HepG2 (cell line): ENCODE measurements at regions not wholly inside any gene's neighbourhood (a gene's known extent, or its start where the extent isn't known, plus 50 kb on each side); places are given as distances from the start of the nearest gene placed in this dataset.
"Not testable (repeated sequence)": the region's sequence is repeated elsewhere in the genome, so short reads cannot be mapped to it uniquely, and the experiment has no call there.

Source experiments
- ATAC-seq: fragments of 200-7000 bp; cut with Tn5 transposase; 3 replicates; pipeline ENCODE4 v1.9.1; 2020; ENCODE audit warnings: mild to moderate bottlenecking, moderate library complexity
- BruUV-seq: library from RNA; stranded (reverse); fragments of 400-500 nt; replicated peaks from 2 replicates; lab custom pipeline; 2021; lab: Mats Ljungman, UMichigan
- CTCF ChIA-PET: fragments of 300-600 bp; formaldehyde crosslinking; extraction: SDS; loops from one replicate; lab custom pipeline; 2021; ENCODE audit warnings: low total read pairs, inconsistent platforms, low intra/inter-chr PET ratio; lab: Yijun Ruan, JAX
- POLR2A ChIA-PET: fragments of 350-600 bp; sonication (Branson Sonifier 250); formaldehyde crosslinking; loops from one replicate; lab custom pipeline; 2020; ENCODE audit warnings: antibody characterized with exemption, inconsistent platforms; lab: Yijun Ruan, JAX
- DNase-seq: peaks from one replicate; pipeline ENCODE4 v3.0.0-alpha.2; 2015; ENCODE audit warnings: low spot score
- FAIRE-seq: peaks from 3 replicates; lab custom pipeline; 2011; peaks lifted over from hg19 to GRCh38; lab: Jason Lieb, UNC
- H2AFZ ChIP-seq: one replicate; pipeline ENCODE4 v1.6.1; 2011; ENCODE audit warnings: low read length, inconsistent platforms
- H3K27ac ChIP-seq: fragments of 300-600 bp; 3 replicates; pipeline ENCODE4 v1.8.0; 2011; ENCODE audit warnings: mixed run types, mild to moderate bottlenecking, mixed read lengths, low read length, inconsistent platforms; ENCODE audit not compliant: insufficient read depth; ENCODE audit errors: extremely low read length
- H3K27me3 ChIP-seq, 2 experiments: fragments of 200-600 bp in 1 of 2; 2 replicates in 1 of 2; 3 replicates in 1 of 2; pipeline versions ENCODE4 v1.6.0 to v1.8.0; 2011; ENCODE audit warnings: low read length in 2 of 2, mild to moderate bottlenecking in 2 of 2, moderate library complexity in 2 of 2, inconsistent platforms in 1 of 2; ENCODE audit not compliant: insufficient read depth in 2 of 2, control insufficient read depth in 1 of 2
- H3K36me3 ChIP-seq, 2 experiments: fragments of 200-600 bp in 1 of 2; replicated peaks in 1 of 2; 2 replicates in 1 of 2; 3 replicates in 1 of 2; pipeline versions ENCODE4 v1.5.1 to v1.8.0; 2011; ENCODE audit warnings: low read length in 2 of 2, inconsistent platforms in 1 of 2; ENCODE audit not compliant: insufficient read depth in 2 of 2, control insufficient read depth in 1 of 2
- H3K4me1 ChIP-seq: 2 replicates; pipeline ENCODE4 v1.5.1; 2012; ENCODE audit warnings: low read length, inconsistent platforms; ENCODE audit not compliant: insufficient read depth
- H3K4me2 ChIP-seq: 2 replicates; pipeline ENCODE4 v1.6.0; 2011; ENCODE audit warnings: low read depth, low read length, inconsistent platforms
- H3K4me3 ChIP-seq, 3 experiments: fragments of 200-600 bp in 1 of 3; sonication (generic), shearing (Covaris generic) in 1 of 3; replicated peaks in 1 of 3; 2 replicates each; pipeline ENCODE4 v1.5.1; 2011 to 2016; ENCODE audit warnings: low read length in 3 of 3, inconsistent platforms in 2 of 3, low read depth in 2 of 3, mild to moderate bottlenecking in 2 of 3, control low read depth in 1 of 3, mixed read lengths in 1 of 3; ENCODE audit not compliant: insufficient read depth in 1 of 3
- H3K79me2 ChIP-seq: one replicate; pipeline ENCODE4 v1.6.1; 2011; ENCODE audit warnings: low read length, inconsistent platforms; ENCODE audit not compliant: insufficient read depth
- H3K9ac ChIP-seq: 2 replicates; pipeline ENCODE4 v1.6.0; 2011; ENCODE audit warnings: mild to moderate bottlenecking, low read depth, low read length, inconsistent platforms; ENCODE audit not compliant: insufficient read depth
- H3K9me3 ChIP-seq: 2 replicates; pipeline ENCODE4 v1.5.1; 2012; ENCODE audit warnings: mild to moderate bottlenecking, low read length
- H4K20me1 ChIP-seq: 2 replicates; pipeline ENCODE4 v1.6.0; 2011; ENCODE audit warnings: inconsistent platforms, mild to moderate bottlenecking, low read length, moderate library complexity; ENCODE audit not compliant: insufficient read depth
- WGBS: methylation state at CpG from one replicate; pipeline ENCODE4 v1.1.6; 2017; ENCODE audit warnings: low lambda C conversion rate; 5-methylcytosine and 5-hydroxymethylcytosine counted together
- in situ Hi-C: cut with HindIII; loops from 2 replicates; pipeline ENCODE4 v1.10.0; 2017; ENCODE audit warnings: low pct_unique_long_range_greater_than_20kb; ENCODE audit not compliant: extremely low pct_ligation_motif_present
- intact Hi-C: fragments of 100-400 bp; cut with micrococcal nuclease; formaldehyde crosslinking; loops from one replicate; pipeline ENCODE4 v1.10.0; 2022; ENCODE audit not compliant: unreplicated experiment
- small RNA-seq, 3 experiments: library from RNA; depleted of rRNA; stranded (forward); fragments of <200 nt; gene quantifications; one replicate each; pipeline ENCODE3, GENCODE V24; 2012; ENCODE audit warnings: low read depth in 2 of 3, low replicate concordance in 1 of 3; ENCODE audit not compliant: insufficient read length in 3 of 3, insufficient read depth in 2 of 3

DNA sequence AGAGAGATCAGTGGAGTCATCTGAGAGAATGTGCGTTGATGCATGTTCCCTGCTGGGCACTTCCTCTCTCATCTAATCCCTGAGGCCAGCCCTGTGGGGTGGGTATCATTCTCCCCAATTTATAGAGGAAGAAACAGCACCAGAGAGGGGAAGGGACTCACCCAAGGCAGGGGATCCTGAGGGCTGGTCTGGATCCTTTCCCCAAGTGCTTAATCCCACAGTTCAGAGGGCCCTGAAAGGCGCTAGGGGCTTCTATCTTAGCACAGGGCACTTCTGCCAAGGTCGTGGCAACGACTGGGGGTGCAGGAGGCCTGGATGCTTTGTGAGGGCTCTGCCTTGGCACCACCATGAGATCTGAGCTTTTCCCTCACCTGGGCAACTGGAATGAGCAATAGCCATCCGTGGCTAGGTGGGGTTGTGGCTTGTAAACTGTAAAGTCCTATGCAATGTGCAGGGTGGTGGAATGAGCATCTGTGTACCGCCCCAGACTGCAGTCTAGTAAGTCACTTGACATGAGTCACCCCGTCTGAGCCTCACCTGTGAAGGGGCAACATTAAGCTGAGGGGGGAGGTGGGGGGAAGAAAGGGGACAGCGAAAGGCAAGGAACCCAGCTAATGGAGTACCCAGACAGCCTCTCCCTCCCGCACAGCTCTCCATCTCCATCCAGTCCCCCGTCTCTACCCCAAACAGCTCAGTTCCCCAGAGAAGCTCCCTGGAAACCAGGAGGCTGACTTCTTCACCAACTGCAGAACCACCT is 76.2 kb downstream of the OR11H2 start:
- H3K79me2 ChIP-seq, H3K4me3 ChIP-seq, H3K36me3 ChIP-seq, H3K4me2 ChIP-seq, H3K27me3 ChIP-seq, H3K27ac ChIP-seq, H2AFZ ChIP-seq, H3K9me3 ChIP-seq, POLR2A ChIA-PET, FAIRE-seq, BruUV-seq, in situ Hi-C loops, H4K20me1 ChIP-seq, DNase-seq, CTCF ChIA-PET, H3K9ac ChIP-seq, H3K4me1 ChIP-seq, intact Hi-C loops: not testable (repeated sequence)
- ATAC-seq, result peak; percentile 45
- no CpG with 5 or more reads among the region's 10 CpGs for WGBS

GRCh38 chr14:19613546-19613945 is 100.1 kb downstream of the OR11H2 start:
- H3K4me2 ChIP-seq, H3K4me3 ChIP-seq, BruUV-seq, intact Hi-C loops, H3K27ac ChIP-seq, CTCF ChIA-PET, H4K20me1 ChIP-seq, H3K4me1 ChIP-seq, H3K27me3 ChIP-seq, POLR2A ChIA-PET, FAIRE-seq, H2AFZ ChIP-seq, H3K79me2 ChIP-seq, H3K9ac ChIP-seq, DNase-seq, H3K36me3 ChIP-seq, H3K9me3 ChIP-seq, ATAC-seq, in situ Hi-C loops: not testable (repeated sequence)
- WGBS, result 0% methylated on average over 1 of the region's 8 CpGs

Small RNA genes lying in the stretch of these regions (small RNA-seq; reads per million reads assigned to genes)
- gene AL512310.8, result 0 reads per million in 3 experiments
